Right renal cortex interstitium (tissue), 3 donors: ENCODE measurements at regions not wholly inside any gene's neighbourhood (a gene's known extent, or its start where the extent isn't known, plus 50 kb on each side); places are given as distances from the start of the nearest gene placed in this dataset.

Source experiments
- DNase-seq, 3 donors: peaks; one replicate each; pipeline ENCODE4 v3.0.0-alpha.2; 2013; ENCODE audit warnings: low read depth in 3 of 3, low spot score in 2 of 3

DNA sequence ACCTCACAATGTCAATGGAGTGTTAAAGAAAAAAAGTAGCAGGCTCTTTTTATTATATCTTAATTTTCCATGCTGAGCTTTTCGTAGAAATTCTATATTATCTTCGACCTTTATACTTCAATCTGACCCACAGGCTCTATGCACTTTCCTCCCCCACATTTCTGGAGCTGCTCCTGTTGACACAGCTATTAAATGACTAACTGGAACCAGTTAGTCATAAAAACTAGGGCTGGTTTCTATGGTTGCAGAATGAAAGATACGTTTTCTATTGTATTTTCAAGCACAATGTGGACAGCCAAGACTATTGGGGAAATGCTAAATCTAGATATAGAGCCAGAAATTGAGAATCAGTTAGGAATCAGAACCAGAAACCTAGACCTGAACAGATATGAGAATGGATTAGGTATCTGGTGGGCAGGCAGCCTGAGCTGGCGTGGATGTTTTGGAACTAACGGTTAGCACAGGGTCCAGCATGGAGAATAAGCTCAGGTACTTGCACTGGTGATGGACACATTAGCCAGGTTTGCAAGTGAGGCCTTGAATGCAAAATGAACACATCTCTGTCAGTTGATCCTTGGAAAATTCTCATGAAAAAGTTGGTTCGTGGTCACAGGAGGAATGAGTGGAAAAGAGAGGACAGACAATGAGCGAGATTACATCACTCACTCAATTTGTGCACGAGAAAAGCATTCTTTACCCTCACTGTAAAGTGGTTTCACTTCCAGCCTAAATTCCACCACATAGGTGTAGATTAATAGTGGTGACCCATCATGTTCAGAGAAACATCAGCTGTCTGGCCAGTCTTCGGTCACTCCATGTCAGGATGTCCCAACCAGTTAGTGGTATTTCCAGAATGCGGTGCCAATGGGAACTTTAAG lies 144.6 kb upstream of the EPHA4 start:
- DNase-seq = no peak

DNA sequence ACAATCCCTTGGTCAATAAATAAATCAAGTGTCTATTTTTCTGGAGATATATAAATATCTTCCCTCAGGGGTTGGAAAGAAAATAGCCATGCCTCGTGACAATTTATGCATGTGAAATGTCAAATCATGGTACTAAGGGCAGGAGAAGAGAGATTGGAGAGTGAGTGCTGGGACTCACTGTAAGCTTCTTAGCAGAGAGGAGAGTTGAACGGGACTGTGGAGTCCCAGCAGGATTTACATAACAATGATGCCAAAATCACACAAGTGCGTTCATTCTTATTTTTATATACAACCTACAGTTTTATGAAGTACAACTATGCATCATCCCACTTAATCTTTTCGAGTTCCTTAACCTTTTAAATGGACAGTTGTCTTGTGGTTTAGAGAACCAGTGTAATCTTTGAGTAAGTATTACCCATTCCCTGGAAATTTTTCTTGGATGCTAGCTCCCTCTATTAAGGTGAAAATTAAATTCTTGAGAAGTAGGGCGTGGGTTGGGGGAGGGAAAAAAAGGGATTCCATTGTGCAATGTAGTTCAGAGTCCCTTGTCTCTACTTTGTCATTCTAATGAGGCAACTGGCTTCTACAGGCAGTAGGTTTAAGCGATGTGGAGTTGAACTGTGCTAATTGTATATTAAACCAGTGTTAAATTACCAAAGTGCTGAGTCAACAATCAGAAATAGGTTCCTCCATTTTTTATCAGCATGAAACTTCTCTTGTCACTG lies 143.6 kb upstream of the EPHA4 start:
- no peak for DNase-seq

DNA sequence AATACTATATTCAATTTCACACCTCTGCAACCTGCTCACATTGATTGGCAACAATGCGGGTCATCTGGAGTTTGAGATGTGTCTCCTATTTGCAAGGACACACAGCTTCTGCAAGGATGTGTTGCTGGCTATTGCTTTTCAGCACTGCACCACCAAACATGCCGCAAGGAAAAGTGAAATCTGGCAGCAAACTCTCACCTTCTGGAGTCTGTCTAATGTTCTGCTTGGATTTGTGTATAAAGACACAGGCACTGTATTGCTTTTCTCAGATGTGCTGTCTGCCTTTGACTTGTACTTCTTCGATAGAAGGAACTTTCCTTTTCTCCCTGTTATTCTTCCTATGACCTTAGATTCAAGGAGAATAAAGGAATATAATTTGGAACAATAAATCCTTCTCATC lies 138.6 kb upstream of the EPHA4 start:
- DNase-seq = no peak

DNA sequence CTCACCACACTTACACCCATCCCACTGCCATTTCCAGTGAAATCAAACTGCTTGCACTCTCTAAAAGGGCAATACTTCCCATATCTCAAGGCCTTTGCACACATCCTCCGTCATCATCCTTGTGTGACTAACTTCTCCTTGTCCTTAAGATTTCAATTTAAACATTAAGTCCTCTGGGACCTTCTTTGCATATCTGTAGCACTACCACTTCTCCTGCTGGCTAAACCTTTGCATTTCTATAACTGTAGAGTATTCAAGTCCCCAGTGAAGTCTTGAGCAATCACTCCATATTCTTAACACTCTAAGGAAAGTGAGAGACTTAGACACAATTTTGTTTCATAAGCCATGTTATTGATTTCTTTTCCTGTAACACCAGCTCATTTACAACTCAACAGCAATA lies 136.8 kb upstream of the EPHA4 start:
- no peak for DNase-seq

DNA sequence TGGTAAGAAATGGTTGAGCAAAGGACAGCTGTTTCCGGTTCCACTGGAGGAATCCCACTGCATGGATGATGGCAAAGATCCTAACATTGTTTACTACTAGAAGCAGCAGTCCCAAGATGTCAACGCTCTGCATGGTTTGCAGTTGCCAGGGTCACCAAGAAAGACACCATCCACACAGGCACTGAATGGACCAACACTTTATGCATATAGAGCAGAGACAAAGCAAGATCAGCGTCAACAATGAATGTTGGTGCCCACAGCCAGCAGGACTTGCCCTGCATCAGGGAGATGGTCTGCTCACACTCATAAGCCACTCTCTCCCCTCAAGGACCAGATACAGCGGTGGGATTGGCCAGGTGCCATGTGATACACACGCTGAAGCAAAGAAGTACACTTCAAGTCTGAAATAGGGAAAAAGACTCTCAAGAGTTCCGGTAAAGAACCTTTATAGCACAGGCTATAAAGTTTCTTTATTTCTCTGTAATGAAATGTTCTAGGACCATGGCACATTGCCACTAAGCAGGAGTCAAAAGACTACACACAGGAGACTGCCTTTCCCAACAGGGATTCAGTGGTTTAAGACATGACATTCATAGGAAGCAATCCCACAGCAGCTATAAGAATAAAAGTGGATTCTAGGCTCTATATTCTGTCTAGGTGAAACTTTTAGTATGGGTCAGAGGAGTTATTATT lies 133.2 kb upstream of the EPHA4 start:
- DNase-seq = no peak

DNA sequence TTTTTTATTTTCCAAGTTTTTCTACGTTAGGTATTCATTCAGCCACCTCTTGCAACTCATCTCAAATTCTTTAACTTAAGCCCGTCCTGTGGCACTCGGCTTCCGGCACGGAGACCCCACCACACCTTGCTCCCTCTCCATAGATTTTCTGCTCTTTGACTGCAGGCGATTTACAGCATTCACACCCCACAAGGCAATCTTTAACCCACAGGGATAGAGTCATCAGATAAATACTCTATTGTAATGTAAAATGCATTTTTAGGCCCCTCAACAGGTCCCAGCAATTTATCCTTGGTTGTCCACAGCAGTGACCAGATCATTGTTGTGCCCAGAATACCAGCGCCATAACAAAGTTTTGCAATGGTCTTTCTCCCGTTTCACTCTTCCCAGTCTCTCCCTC lies 132.3 kb upstream of the EPHA4 start:
- no peak for DNase-seq

DNA sequence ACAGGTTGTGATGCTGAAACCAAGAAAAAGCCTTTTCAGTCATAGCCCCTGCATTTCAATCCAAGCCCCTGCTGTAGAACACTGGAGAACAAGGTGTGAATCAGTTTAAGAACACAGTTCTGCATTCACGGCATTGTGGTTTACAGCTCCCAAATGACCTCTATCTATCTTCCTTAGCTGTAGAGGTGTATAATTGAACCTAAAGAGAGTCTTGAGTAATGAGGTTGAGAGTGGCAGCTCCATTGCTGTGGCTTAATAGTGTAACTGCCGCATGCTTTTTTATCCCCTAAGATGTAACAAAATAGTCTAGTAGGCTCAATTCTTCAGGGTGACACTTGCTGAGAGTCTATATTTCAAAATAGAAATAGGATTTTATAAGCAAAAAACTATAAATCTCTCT lies 121.3 kb upstream of the EPHA4 start:
- no peak for DNase-seq

DNA sequence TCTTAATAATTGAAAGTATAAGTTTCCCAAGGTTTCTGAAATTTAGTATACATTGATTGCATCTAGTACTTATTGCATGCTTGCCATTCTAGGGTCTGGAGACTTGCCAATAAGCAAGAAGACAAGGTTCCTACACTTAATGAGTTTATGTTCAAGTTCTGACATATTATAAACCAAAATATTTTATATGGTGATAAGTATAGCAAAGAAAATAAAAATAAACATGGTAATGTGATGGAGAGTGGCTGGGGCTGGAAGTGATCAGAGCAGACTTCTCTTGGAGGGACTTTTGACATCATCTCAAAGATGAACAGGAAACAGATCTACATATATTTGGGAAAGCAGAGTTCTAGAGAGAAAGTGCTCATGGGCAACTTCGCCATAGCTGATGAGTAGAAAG lies 119.5 kb upstream of the EPHA4 start:
- no peak for DNase-seq

DNA sequence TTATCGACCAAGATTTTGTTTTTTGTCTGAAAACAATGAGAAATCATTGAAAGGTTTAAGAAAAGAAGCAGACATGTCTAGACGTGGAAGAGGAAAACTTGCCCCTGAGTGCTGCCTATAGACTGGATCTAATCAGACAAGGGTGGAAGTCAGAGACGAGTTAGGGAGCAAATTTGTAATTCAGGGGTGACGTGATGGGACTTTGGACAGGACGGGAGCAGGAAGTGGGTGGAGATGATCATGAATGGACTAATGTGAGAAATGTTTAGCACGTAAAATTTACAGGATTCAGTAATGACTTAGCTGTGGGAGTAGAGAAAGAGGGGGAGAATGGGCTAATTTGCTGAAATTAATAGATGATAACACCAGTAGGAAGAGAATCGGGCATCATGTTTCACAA lies 117.0 kb upstream of the EPHA4 start:
- no peak for DNase-seq

DNA sequence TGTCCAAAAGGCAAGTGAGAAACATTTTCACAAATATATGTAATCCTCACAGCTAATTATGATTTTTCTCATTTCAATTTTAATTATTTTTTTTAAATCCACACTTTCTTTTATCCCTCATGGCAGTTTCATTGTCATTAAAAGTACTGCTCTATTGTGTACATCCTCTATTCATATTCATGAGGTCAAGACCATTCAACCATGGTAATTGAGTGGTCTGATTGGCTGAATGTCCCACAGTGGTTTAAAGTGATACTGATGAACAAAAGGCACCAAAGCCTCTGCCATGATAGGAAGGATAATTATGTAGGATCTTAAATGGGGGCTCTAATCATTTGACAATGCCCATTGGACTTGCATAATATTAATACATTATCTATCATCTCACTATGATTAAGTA lies 108.4 kb upstream of the EPHA4 start:
- no peak for DNase-seq

DNA sequence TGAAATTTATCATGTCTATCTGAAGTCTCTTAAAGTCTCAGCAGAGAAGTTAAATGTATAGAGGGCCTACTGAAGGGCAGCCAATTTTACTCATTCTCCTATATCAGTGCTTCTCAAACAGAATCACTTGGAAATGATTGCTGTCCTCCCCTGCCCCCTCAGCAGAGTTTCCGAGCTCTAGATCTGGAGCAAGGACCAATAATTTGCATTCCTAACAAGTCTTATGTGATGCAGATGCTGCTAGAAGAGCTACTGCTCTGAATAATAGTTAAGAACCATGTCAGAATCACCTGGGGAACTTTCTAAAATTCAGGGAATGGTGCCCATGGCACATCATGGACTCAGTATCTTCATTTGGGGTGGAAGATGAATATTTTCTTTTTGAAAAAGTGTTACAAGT lies 105.6 kb upstream of the EPHA4 start:
- no peak for DNase-seq

DNA sequence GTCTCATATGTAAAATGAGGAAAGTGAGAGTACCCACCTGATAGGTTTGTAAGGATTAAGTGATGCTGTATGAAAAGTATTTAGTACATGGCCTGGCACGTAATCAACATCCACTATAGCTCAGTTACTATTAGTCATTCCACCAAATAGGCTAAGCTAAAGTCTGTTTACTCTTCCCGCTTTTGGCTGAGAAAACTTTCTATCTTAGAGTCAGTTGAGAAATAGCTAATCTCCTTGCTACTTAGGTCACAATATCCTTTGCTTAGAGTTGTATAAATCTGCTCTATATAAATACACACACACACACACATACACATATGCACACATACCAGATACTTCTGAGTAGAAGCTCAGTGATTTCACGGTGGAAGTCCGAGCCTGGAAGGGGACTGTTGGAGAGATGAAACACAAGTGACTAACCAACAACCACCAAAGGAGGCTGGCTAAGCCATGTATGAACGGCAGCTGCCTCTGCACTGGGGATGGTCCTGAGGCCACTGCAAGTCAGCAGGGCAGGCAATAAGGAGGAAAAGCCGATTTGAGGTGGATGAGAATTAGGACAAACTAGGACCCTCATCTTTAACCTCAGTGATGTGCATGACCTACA lies 104.6 kb upstream of the EPHA4 start:
- no peak for DNase-seq

DNA sequence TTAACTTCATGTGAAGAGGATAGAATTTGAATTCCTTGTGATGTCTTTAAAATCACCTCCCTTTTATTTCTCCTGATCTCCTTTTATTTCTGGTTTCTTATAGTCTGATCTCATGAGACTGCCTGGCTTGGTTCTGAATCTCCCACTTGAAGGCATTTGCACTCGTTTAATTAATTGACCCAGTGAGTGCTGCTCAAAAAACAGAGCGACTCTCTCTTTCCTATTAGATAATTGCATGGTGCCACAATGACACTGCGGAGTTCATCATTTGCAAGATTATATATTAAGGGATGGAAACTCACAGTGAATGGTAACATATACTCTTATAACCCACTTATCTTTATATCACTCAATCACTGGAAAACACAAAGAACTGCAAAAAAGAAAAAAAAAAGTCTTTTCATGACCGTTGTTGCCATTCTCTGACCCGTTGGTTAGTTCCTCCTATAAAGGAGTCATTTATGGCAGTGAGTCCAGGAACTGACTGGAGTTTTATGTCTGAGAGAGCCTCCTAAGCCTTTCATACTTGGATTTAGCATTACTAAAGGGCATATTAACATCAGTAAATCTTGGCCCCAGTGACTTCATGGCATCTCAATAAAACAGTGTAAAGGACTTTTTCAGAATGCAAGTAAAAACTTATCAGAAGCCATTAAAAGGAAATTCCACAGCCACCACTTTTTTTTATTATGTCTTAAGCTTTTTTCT lies 103.3 kb upstream of the EPHA4 start:
- no peak for DNase-seq

DNA sequence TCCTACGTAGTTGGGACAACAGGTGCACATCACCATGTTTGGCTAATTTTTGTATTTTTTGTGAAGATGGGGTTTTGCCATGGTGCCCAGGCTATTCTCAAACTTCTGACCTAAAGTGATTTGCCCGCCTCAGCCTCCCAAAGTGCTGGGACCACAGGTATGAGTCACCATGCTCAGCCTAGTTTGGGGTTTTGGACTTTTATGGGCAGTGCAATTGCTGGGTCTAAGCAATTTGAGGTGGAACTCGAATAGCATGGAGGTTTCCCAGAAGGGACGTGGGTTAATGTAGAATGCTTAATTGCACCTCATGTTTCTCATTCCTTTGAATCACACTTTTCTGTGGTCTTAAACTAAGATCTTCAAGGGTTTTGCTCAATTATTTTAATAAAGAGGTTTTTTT lies 102.3 kb upstream of the EPHA4 start:
- DNase-seq = no peak

DNA sequence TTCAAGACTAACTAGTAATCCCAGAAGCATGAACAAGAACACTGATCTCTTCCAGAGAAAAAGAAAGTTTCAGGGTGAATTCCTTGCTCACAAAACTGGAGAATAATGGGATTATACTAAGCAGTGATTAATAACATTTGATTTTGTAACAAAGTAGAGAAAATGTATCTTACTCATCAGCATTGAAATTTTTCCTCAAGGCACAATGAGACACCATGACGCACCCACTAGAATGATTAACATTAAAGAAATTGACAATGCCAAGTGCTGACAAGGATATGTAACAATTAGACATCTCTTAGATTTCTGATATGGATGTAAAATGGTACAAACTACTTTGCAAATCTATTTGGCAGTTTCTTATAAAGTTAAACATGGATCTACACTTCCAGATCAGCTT lies 101.1 kb upstream of the EPHA4 start:
- DNase-seq = no peak

DNA sequence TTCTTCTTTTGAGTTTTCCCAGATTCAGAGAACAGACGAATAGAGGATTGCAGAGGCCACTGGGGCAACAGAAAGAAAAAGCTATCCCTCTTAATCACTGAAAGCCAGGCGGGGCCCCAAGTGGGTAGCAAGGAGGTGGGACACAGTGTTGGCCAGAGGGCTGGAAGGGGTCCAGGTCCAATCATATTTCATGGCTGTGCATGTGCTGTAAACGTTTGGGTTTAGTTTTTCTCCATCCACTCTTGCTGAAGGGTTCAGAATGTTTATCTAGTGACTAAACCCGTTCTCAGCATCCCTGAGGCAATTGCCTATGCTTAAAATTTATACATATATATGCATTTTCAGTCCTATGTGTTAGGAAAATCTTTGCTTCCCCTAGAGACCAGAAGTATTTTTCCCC lies 99.4 kb upstream of the EPHA4 start:
- no peak for DNase-seq

DNA sequence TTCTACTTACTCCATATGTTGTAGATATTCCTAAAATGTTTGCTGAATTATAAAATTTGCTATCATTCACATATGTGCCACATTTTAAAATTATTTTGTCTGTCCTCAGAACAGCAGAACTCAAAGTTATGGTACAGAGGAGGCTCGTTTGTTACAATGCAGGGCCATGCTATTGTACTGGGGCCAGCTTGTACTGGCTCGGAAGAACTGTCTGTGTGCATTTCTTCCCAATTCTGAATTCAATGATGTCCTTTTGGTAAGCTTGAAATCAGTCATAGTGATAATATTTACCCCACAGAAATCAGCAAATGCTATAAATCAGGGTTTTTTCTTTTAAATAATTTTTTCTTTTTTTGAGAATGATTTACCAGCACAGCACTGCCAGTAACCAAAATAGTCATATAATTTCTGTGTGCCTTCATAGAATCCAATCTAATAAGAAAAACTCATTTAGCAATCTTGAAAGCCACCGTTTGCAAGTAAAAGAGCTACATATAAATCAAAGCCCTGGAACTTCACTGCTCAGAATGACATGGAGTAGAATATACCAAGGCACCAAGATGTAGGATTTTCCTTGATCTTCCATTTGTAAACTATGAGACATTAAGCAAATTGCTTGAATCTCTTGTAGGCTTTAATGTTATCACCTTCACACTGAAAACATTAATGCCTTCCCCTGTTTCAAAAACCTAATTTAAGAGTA lies 90.7 kb upstream of the EPHA4 start:
- no peak for DNase-seq

DNA sequence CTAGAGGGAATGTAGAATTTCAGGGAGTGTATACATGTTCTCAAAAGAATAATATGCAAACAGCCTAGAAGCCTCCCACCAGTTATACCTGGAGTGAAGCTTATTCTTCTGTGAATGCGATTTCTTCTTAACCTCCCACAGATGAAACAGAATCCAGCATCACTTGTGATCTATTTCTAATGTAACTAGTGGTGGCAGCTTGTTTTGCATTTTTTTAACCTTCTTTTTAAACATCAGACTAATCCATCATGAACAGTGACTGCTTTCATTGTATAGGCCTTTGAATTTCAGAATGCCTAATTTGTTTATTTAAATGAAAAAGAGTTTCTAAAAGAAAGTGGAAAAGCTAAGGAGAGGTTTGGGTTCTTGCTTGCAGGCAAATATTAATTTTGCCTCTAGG lies 85.7 kb upstream of the EPHA4 start:
- no peak for DNase-seq

DNA sequence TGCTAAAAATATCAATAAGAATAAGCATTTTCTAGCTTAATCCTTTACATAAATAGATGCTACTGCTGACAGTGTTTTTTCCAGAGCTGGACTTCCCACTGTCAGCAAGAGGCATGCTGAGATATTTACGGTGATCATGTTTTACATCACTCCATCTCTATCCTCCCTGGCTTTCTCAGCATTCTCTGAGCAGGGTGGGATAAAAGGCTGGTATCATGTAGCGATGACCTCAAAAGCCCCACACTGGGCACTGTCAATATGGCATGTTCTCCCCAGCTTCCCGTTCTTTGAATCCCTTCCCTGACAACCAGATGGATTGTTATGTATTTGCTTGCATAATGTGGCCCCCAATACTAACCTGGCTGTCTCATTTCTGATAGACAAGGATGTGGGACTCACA lies 83.2 kb upstream of the EPHA4 start:
- no peak for DNase-seq

DNA sequence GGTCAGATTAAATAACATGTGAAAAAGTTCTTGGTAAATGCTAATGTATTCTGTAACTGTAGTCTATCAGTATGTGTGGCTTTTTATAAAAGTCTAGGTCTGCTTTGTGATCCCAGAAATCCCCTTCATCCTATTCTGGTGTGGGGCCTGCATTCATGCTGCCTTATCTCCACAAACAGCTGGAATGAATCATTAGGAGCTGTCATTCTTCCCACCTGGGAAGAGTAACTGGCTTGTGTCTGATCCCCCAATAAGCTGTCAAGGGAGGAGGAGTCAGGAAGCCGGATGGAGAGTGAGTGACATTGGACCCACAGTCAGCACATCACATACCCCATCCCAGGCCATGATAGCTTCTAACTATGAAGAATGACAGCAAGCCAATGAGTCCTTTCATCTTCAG lies 81.1 kb upstream of the EPHA4 start:
- no peak for DNase-seq
